NAMALWA (cell line): ENCODE measurements at regions not wholly inside any gene's neighbourhood (a gene's known extent, or its start where the extent isn't known, plus 50 kb on each side); places are given as distances from the start of the nearest gene placed in this dataset.
"Not testable (repeated sequence)": the region's sequence is repeated elsewhere in the genome, so short reads cannot be mapped to it uniquely, and the experiment has no call there.

ENCODE experiments used
- DNase-seq: peaks from one replicate; pipeline ENCODE4 v3.0.0-alpha.2; 2015; ENCODE audit warnings: low spot score

DNA sequence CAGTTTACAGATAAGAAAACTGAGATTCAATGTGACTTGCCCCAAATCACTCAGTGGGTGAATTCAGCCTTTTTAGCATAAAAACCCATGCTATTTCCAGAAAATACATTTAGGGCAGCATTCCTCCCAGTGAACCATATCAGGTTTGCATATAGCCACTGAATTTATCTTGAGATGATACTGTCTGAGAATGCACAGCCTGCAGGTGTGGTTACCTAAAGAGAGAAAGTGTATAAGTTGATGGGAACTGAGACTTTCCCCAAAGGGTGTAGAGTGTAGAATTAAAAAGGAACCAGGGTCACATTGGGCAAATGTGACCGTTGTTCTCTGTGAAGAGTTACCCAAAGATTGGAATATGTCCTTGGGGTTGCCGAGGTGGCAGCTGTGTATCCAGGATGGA, 100.0 kb upstream of the PIK3R1 start:
- no peak for DNase-seq

DNA sequence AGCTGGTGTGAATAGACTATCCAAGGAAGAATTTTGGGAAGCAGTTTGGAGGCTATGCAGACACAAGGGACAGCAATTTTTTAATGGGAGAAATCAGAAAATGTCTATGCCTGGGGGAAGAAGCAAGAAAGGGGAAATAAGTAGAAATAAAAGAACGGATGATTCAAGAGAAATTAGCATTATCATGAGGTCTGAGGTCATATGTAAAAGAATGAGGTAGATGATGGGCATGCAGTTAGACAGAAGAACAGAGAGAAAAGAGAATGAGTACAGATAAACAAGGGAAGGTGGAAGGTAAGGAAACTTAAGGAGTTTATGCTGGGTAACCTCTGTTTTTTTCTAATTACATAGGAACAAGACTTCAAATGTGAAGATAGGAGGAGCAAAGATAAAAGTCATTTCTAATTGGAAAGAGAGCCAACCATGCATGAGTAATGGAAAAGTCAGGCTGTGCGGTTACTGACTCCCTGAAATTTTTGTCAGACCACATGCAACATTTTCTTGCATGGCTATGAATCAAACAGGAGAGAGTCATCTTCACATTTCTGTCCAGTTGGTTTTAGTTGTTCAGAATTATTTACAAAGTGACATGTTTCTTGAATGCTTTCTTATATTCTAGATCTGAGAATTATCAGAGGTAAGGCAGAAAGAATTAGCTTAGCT, 101.0 kb upstream of the PIK3R1 start:
- DNase-seq: no peak

DNA sequence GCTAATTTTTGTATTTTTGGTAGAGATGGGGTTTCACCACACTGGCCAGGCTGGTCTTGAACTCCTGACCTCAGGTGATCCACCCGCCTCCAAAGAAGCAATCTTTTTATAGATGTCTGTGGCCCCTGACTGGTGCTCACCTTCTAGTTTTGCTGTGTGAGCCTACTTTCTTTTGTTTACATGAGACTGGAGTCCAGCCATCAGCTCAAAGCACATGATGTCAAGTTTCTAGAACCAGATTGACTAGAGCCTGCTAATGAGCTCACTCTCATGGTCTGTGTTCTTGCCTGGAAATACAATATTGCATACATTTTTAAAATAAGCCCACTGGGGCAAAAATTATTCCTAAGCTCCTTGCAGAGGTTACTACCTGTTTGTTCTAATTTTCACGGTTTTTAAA, 102.9 kb upstream of the PIK3R1 start:
- no peak for DNase-seq

DNA sequence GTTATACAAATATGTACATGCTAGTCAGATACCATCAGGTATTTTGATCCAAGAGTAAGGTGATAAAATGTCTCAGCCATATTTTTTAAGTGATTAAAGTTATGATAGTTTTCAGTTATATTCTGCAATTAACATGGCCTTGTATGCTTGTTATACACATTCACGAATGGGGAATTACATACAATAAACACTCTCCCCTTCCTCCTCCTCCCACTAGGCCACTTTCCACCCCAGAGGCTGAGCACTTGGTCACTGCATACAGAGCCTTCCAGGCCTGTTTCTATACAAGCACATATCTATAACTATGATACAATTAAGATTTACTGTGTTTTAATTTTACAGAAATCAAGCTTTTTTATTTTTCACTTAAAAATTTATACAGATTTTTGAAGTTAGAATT, 104.7 kb upstream of the PIK3R1 start:
- no peak for DNase-seq

DNA sequence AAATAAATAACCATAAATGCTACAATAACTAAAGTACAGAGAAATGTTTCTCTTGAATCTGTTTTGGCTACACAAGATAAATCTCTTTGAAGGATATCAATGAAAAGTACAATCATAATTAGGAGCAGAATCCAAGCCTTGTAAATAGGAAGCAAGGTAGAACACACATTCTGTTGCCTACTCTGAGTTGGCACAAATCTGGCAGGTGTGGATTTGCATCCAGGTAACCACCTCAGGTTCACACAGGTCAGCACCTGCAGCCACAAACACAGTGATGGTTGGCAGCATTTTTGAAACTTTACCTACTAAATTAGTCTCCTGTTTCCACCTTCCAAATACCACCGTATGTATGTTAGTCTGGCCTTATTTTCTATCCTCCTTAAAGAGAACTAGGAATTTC, 105.3 kb upstream of the PIK3R1 start:
- no peak for DNase-seq

DNA sequence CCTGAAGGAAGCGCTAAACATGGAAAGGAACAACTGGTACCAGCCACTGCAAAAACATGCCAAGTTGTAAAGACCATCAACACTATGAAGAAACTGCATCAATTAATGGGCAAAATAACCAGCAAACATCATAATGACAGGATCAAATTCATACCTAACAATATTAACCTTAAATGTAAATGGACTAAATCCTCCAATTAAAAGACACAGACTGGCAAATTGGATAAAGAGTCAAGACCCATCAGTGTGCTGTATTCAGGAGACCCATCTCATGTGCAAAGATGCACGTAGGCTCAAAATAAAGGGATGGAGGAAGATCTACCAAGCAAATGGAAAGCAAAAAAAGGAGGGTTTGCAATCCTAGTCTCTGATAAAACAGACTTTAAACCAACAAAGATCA, 111.3 kb upstream of the PIK3R1 start:
- not testable (repeated sequence) for DNase-seq

DNA sequence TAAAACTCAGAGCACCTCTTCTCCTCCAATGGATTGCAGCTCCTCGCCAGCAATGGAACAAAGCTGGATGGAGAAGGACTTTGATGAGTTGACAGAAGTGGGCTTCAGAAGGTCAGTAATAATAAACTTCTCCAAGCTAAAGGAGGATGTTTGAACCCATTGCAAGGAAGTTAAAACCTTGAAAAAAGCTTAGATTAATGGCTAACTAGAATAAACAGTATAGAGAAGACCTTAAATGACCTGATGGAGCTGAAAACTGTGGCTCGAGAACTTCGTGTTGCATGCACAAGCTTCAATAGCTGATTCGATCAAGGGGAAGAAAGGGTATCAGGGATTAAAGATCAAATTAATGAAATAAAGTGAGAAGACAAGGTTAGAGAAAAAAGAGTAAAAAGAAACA, 112.3 kb upstream of the PIK3R1 start:
- DNase-seq: not testable (repeated sequence)

DNA sequence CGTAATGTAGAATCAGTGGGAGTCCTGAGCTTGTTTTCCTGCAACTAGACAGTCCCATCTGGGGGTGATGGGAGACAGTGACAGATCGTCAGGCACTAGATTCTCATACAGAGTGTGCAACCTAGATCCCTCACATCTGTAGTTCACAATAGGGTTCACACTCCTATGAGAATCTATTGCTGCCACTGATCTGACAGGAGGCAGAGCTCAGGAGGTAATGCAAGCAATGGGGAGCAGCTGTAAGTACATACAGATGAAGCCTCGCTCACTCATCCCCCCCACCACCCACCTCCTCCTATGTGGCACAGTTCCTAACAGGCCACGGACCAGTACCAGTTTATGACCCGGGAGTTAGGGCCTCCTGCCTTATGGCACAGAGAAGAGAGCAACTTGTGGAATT, 116.2 kb upstream of the PIK3R1 start:
- no peak for DNase-seq

DNA sequence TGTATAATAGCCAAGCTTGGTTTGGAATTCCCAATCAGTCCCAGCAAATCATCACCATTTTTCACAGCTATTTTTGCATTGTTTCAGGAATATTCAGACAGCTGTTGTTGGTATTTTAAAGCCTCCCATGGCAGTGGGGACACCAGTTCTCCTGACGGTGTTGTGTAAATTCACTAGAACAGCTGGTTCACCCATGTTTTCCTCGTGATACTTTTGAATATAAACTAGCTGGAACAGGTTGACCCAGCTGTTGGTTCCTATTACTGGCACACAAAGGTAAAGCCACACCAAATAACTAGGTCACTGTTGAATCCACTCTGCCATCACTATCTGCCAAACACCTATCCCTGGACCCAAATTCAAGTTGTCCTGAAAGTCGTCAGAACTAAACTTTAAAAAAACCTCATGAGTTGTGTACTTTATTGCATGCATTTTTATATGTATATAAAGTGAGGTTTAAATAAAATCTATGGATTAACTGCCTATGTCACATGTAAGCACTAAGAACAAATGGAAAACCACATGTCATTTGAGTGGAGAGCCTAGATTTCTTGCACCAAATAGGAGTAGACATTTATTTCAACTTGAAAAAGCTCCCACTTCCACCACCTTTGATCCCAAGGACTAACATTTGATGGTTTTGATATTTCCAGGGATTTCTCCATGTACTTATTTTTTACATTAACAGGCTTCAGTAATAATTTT, 121.9 kb upstream of the PIK3R1 start:
- DNase-seq: no peak

DNA sequence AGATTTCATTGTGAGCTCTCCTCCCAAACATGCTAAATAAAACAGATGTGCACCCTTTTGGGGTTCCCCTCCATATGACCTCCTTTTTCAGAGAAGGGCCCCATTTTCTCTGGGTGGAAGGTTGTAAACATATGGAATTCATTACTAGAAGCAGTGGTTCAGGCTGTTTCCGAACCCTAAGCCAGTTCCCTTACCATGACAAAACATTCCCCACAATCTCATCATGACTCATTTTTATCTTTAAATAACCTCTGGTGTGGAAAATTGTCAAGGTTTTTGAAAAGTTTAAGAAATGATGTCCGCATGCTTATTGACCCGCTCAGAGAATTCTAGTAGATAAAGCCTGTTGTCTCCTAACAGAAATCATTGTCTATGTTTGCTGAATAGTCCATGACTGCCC, 127.3 kb upstream of the PIK3R1 start:
- no peak for DNase-seq

DNA sequence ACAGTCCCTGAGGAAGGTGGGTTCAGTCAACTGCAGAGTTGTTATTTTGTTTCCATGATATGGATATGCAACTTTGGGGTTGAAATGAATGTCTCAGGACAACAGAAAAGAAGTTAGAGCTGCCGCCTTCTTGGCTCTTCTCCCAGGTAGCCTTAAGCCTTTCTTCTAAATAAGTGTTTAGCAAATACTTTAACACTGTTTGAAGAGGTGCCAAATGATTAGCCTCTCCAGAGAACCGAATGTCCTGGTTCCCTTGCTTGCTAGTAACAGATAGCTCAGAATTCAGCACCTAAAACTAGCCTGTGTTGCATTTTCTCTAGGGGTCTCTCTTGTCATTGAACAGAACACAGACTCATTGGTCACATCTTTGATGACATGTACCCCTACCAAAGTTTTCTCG, 127.7 kb upstream of the PIK3R1 start:
- no peak for DNase-seq

DNA sequence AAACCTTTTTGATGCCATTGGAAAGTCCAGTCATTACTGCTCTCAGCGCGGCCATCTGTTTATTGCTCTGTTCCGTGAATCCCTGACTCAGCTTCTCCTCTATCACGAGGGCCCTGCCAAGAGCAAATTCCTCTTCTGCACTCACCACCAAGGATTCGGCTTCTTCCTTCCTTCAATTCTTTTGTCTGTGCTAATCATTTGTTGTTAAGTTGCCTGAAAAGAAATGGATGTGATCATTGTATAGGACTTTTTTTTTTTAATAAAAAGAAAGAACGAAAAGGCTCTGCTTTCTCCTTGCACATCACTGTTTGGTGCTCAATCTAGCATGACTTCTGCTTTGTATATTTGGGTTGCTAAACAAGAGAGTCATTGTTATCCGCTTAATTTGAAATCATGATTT, 128.7 kb upstream of the PIK3R1 start:
- no peak for DNase-seq

DNA sequence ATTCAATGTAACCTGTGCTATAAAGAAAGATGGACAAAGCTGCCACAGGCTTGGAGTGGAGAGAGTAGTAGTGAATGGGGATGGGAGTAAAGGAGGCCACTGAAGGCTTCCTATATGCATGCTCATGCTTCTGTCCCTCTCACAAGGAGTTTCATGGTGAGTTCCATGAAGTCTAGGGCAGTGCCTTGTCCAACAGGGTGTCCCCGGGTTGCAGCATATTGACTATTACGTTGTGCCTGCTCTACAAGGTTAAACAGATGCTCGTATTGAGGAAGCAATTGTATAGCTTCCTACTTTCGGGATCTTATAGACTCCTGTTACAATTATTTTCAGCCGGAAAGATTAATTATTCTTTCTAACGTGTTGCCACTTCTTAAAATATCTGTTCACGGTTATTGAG, 129.1 kb upstream of the PIK3R1 start:
- DNase-seq: no peak

DNA sequence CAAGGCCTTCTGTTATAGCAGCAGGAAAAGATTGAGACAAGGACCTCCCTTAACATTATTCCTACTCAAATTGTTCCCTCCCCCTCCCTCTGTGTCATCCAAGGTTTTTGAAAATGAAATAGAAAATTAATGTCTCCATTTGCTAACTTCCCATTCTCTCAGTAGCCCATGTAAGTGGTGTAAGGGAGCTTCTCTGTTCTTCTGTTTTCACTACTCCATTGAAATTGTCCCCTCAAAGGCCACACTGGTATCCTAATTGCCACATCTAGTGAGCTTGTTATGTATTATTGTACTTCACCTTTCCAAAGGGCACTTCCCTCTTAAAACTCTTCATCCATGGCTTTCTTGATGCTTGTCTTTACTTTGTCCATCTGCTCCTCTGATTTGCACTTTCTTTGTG, 131.2 kb upstream of the PIK3R1 start:
- no peak for DNase-seq

DNA sequence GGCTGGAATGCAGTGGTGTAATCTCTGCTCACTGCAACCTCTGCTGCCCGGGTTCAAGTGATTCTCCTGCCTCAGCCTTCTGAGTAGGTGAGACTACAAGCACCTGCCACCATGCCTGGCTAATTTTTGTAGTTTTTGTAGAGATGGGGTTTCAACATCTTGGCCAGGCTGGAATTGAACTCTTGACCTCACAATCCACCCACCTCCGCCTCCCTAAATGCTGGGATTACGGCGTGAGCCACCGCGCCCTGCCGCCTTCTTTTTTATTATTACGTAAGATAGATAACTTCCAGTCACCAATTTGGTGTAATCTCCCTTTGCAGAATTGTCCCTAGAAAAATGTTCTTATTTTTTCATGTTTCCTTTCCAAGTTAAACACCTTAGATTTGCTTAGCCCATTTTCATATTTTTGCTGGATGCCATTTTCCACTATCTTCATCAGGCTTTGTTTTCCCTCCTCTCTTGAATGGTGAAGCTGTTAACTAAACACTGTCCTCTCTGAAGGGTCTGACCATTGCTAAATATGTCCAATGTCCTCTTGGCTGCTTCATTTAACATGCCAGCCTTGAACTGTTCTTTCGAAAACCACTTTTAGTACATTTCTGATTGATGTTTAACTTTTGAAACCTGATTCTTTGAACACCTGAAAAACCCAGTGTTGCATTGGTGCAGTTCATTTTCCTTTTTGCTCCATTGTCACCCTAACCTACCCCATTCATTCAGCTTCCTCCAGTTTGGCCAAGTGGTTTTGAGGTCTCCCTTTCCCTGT, 135.1 kb upstream of the PIK3R1 start:
- DNase-seq: no peak

DNA sequence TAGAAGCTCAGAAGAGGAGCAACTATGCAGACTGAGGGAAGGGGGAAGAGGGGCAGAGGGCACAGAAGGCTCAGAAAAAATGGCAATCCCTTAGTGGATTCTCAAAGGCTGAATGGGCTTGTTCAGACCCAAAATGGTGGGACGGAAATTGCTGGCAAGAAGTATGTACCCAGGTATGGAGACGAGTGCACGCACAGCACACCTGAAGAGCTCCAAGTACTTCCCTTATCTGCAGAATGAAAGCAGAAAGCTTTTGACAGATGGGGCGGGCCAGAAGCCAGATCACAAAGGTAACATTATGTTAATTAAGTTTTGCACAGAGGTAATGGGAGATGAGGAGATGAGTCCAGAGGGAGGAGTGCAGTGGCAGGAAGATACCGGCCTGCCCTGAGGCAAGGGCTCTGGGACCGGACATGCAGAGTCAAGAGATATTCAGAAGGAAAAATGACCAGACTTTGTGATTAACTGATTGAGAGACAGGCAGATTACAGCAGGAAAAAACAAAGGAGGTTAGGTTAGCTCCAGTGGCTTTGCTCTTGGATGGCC, 138.1 kb upstream of the PIK3R1 start:
- DNase-seq: no peak

DNA sequence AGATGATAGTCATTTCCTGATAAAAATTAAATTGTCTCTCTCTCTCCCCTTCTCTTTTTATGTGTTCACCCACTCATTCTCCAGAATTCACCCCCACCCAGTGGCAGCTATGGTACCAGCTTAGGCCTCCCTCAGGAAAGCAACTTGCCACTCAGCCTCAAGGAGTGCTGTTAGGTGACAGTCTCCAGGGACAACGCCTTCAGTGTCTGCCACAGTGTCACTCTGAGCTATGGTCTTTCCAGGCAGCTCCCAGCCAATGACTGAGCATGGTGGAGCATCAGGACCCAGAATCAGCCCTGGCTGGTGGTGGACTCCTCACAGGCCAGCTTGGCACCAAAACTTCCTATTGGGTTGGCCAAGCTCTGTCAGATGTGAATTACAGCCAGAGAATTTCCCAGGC, 140.9 kb upstream of the PIK3R1 start:
- no peak for DNase-seq

DNA sequence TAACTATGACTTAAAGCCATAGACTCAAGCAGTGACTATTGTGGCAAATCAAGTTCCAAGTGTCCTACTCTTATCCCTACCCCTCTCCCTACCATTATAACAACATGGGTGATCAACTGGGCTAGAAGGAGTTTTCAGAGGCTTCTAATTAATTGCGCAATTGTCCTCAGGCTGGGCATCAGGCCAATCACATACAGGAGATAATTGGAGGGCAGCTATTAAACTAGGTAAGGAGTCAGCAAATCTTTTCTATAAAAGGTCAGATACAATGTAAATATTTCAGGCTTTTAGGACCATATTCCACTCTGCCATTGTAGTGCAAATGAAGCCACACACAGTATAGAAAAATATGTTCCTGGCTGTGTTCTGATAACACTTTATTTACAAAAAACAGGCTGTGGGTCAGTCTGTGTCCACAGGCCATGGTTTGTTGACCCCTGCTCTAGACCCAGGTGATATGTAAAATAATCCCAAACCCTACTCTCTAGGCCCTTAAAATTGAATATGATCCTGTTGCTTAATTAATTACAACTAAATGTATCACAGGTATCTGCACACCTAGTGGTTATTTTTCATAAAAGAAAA, 141.4 kb upstream of the PIK3R1 start:
- DNase-seq: no peak

DNA sequence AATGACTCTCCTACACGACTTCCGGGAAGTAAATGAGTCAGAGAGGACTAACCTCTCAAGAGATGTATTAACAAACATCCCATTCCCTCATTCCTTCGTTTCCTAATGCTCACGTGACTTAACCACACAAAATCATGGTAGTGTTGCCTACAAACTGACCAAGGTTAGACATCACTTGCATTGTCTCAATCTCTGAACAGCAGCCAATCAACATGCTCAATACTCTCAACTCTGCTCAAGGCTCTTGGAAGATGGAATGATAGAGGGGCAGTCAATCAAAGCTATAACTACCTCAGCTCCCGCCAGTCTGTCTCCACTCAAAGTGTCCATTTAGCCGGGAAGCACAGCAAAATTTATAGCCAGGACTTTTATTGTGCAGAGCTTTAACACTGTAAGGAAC, 143.8 kb upstream of the PIK3R1 start:
- DNase-seq: no peak

DNA sequence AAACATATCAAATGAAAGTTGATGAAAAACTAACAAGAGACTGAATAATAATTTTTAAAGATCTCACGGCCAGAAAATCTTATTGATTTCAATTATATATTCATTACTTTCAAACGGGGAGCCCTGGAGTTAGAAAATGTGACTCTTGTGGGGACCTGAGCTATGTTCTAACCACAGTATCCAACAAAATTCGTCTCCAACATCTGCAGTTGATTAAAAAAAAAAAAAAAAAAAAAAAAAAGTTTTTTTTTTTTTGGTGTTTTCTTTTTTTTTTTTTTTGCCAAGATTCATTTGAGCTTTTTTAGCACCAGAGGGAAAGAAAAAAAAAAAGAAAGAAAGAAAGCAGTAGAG, 144.3 kb upstream of the PIK3R1 start:
- no peak for DNase-seq

DNA sequence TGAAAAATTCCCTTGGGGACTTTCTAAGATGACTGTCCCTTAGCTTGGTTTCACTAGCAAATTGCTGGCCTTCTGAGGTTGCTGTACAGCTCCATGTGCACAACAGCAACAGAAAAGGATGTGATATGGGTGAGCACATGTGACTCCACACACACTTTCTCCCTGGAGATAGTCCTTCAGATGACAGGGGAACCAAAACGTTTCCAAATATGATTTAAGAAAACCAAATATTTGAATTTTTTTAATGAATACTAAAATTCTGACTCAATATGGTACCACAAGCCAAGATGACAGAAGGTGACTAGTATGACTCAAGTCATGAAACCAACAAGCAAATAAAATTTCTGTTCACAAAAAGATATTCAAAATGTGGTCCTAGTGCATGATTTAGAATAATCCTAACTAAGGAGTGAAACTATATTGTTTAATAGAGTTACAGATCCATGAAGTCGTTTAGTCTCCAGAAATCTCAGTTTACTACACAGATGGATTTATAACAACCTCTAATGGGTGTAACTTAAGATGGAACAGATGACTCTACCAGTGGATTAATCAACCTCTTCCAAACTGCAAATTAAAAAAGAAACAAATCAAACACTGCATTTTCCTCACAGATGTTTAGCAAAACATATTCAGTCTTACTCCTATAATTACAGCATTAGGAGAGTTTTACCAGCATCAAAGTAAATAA, 144.8 kb upstream of the PIK3R1 start:
- DNase-seq: no peak

DNA sequence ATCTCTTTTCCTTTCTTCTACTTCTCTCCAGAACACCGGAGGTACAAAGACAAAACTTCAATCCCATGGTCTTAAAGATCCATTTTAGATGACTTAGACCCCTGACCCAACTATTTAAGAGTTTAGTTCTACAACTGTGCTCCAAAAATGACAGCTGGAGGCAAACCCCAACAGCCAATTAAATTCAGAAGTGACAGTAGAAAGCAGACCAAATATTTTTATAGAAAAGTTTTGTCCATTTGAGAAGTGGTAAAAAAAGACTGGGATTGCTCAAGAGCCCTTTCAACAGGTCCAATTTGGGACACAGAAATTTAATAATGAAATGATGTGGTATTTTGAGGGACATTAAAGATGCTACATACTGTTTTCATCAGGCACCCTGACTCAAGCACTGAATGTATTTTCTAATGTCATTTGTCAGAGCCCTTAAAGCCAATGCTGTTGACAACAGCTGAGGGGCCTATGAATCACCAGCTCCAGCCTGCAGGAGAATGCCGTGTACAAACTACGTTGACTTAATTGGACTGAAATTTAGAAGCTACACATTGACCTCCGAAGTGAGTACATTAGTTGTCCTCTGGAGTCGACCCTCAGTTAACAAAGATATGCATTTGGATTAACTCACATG, 147.5 kb upstream of the PIK3R1 start:
- no peak for DNase-seq
